Caco-2 (cell line): ENCODE measurements at regions not wholly inside any gene's neighbourhood (a gene's known extent, or its start where the extent isn't known, plus 50 kb on each side); places are given as distances from the start of the nearest gene placed in this dataset.

Experiments
- BruUV-seq: library from RNA; stranded (reverse); fragments of 400-500 nt; replicated peaks from 2 replicates; lab custom pipeline; 2021; lab: Mats Ljungman, UMichigan
- CTCF ChIA-PET: fragments of 300-600 bp; sonication (Branson Sonifier 250); formaldehyde crosslinking; loops from one replicate; lab custom pipeline; 2022; ENCODE audit warnings: antibody characterized with exemption; lab: Charles Lee
- POLR2A ChIA-PET: fragments of 300-600 bp; sonication (Branson Sonifier 250); formaldehyde crosslinking; loops from one replicate; lab custom pipeline; 2022; ENCODE audit warnings: antibody characterized with exemption; lab: Charles Lee
- DNase-seq, 2 experiments: peaks; one replicate each; pipeline versions ENCODE4 v3.0.0 to v3.0.0-alpha.2; 2020 to 2022
- H3K27me3 ChIP-seq: replicated peaks from 2 replicates; pipeline ENCODE4 v1.6.0; 2011; ENCODE audit warnings: low read length; ENCODE audit not compliant: control insufficient read depth, insufficient read depth
- H3K36me3 ChIP-seq: 2 replicates; pipeline ENCODE4 v1.5.1; 2011; ENCODE audit warnings: low read length; ENCODE audit not compliant: control insufficient read depth, insufficient read depth
- H3K4me1 ChIP-seq: fragments of 250-450 bp; sonication (Bioruptor Pico); 2 replicates; pipeline ENCODE4 v1.5.1; 2020; ENCODE audit warnings: mild to moderate bottlenecking
- H3K4me3 ChIP-seq: 2 replicates; pipeline ENCODE4 v1.5.1; 2011; ENCODE audit warnings: low read depth, mild to moderate bottlenecking, control low read depth, low read length
- H3K9me3 ChIP-seq: fragments of 250-450 bp; sonication (Bioruptor Pico); 2 replicates; pipeline ENCODE4 v1.5.1; 2020; ENCODE audit warnings: mild to moderate bottlenecking, moderate library complexity
- H3K27ac Mint-ChIP-seq: one replicate; pipeline ENCODE4 v1.8.0; 2022; ENCODE audit warnings: mixed read lengths; ENCODE audit not compliant: unreplicated experiment
- H3K27me3 Mint-ChIP-seq: one replicate; pipeline ENCODE4 v1.8.0; 2022; ENCODE audit warnings: mixed read lengths; ENCODE audit not compliant: insufficient read depth, unreplicated experiment
- H3K36me3 Mint-ChIP-seq: one replicate; pipeline ENCODE4 v1.8.0; 2022; ENCODE audit warnings: mild to moderate bottlenecking, mixed read lengths; ENCODE audit not compliant: insufficient read depth, unreplicated experiment
- H3K4me1 Mint-ChIP-seq: one replicate; pipeline ENCODE4 v1.8.0; 2022; ENCODE audit warnings: low read depth, mixed read lengths; ENCODE audit not compliant: unreplicated experiment
- H3K4me3 Mint-ChIP-seq: one replicate; pipeline ENCODE4 v1.8.0; 2022; ENCODE audit warnings: mild to moderate bottlenecking, moderate library complexity, mixed read lengths; ENCODE audit not compliant: unreplicated experiment
- H3K9me3 Mint-ChIP-seq: one replicate; pipeline ENCODE4 v1.8.0; 2022; ENCODE audit warnings: mixed read lengths; ENCODE audit not compliant: unreplicated experiment
- intact Hi-C: fragments of 100-400 bp; cut with micrococcal nuclease; formaldehyde crosslinking; loops from one replicate; pipeline ENCODE4 v1.10.0; 2022; ENCODE audit not compliant: unreplicated experiment
- TF ChIP-seq, protein P1 (sequence below), 2 experiments: fragments of 200-600 bp in 1 of 2; IDR thresholded peaks; 1 replicate in 1 of 2; 2 replicates in 1 of 2; pipeline versions ENCODE4 v1.5.1 to v1.8.0; 2011 to 2022; ENCODE audit warnings: antibody characterized with exemption in 1 of 2, control low read depth in 1 of 2, inconsistent platforms in 1 of 2, low read depth in 1 of 2, low read length in 1 of 2, mild to moderate bottlenecking in 1 of 2, moderate library complexity in 1 of 2; ENCODE audit not compliant: insufficient read depth in 1 of 2, severe bottlenecking in 1 of 2, unreplicated experiment in 1 of 2

DNA sequence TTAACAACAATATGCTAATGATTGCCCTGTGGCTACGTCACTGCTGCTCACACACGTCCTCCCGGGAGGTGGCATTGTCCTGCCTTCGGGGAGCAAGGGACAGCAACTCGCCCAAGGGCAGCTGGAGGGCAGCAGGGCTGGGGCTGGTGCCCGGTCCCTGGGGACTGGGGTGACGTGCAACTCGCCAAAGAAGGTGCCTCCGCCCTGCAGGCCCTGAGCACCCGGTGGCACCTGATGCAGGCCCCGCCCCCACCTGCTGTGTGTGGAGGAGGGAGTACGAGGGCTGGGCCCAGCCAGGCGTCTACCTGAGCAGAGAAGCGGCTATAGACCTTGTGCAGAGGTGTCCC lies 64.8 kb upstream of the SLCO4A1 start:
- peaks cover 28% of the 10 kb centered on the region for H3K27me3 Mint-ChIP-seq
- intact Hi-C loops = no loop called here
- H3K27ac Mint-ChIP-seq = no peak overlapping the region
- no peaks in the 10 kb centered on the region for H3K4me1 Mint-ChIP-seq
- POLR2A ChIA-PET = no interaction called here
- no peaks in the 10 kb centered on the region; the same call in 1 of the 2 replicates for H3K4me1 ChIP-seq
- H3K36me3 Mint-ChIP-seq = no peaks in the 10 kb centered on the region
- no TSS peak for BruUV-seq
- H3K9me3 ChIP-seq = no peaks in the 10 kb centered on the region
- no peak for DNase-seq
- TF ChIP-seq, protein P1, sequence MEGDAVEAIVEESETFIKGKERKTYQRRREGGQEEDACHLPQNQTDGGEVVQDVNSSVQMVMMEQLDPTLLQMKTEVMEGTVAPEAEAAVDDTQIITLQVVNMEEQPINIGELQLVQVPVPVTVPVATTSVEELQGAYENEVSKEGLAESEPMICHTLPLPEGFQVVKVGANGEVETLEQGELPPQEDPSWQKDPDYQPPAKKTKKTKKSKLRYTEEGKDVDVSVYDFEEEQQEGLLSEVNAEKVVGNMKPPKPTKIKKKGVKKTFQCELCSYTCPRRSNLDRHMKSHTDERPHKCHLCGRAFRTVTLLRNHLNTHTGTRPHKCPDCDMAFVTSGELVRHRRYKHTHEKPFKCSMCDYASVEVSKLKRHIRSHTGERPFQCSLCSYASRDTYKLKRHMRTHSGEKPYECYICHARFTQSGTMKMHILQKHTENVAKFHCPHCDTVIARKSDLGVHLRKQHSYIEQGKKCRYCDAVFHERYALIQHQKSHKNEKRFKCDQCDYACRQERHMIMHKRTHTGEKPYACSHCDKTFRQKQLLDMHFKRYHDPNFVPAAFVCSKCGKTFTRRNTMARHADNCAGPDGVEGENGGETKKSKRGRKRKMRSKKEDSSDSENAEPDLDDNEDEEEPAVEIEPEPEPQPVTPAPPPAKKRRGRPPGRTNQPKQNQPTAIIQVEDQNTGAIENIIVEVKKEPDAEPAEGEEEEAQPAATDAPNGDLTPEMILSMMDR (IDR thresholded peaks at IDR 0.05; ENCODE audit: insufficient read depth in 1 of 2, low read depth in 1 of 2, low read length in 1 of 2, severe bottlenecking in 1 of 2, unreplicated experiment in 1 of 2) = no peak
- H3K4me3 ChIP-seq = no peak overlapping the region
- no peaks in the 10 kb centered on the region for H3K27me3 ChIP-seq
- no peak overlapping the region for H3K4me3 Mint-ChIP-seq
- H3K36me3 ChIP-seq = no peaks in the 10 kb centered on the region
- H3K9me3 Mint-ChIP-seq = no peaks in the 10 kb centered on the region
- CTCF ChIA-PET = interaction anchor here (0.8 to 2.0 kb wide), 6 partner anchors 10 to 99 kb away, joined by 3 to 11 read pairs (median 3); no protein-coding TSS in a partner anchor

DNA sequence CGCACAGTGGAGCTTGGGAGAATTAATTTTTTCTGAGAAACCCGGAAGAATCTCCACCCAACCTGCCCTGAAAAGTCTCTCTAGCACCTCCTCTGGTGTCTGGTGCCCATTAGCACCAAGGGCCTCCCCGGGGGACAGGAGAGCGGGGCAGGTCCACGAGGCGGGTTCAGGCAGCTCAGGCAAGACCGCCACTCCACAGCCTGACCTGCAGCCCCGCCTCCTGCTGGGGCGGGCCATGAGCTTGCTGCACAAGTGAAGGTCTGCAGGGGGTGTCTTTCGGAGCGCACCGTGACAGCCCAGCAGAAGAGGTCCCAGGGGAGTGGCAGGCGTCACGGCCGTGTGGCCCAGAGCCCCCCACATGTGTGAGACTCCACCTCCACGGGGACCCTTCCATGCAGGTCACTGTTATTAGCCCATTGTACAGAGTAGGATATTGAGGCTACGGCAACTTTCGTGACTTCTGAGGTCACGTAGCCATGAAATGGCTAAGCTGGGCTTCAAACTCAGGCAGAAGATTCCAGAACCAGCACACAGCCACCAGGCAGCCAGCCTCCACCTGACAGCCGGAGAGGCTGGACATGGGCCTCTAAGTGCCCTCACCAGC lies 63.9 kb upstream of the SLCO4A1 start:
- peak in 1 of 2 experiments; percentile 49 for DNase-seq

DNA sequence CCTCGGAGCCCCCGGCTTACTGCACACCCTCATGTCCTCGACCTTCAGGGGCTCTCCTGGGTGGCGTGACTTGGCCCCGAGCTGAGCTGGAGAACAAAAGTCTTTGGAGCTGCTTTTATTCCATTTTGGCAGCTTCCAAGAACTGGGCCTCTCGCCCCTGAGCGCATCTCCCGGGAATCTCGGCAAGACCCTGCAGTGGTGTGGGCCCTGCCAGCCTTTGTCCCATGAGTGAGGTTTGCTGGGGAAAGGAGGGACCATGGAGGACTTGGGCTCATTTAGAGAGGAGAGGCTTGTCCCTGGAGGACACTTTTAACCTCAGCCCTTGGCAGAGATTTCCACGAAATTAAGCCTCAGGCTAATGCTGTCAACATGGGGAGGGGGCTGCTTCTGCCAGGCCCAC lies 62.3 kb upstream of the SLCO4A1 start:
- H3K27me3 ChIP-seq = no peaks in the 10 kb centered on the region
- no peak overlapping the region for H3K4me3 ChIP-seq
- no peak for DNase-seq
- Mint-ChIP-seq H3K27ac (no peak overlapping the region), H3K4me1 (peaks cover 6% of the 10 kb centered on the region), H3K9me3 (no peaks in the 10 kb centered on the region), H3K36me3 (no peaks in the 10 kb centered on the region), H3K27me3 (peaks cover 20% of the 10 kb centered on the region), H3K4me3 (no peak overlapping the region)
- intact Hi-C loops = no loop called here
- H3K9me3 ChIP-seq = no peaks in the 10 kb centered on the region
- TF ChIP-seq, protein P1 (IDR thresholded peaks at IDR 0.05; ENCODE audit: insufficient read depth in 1 of 2, low read depth in 1 of 2, low read length in 1 of 2, severe bottlenecking in 1 of 2, unreplicated experiment in 1 of 2) = no peak
- ChIA-PET CTCF (interaction anchor here (0.7 kb wide), 1 partner anchor 80 kb away, joined by 3 read pairs; no protein-coding TSS in a partner anchor), POLR2A (no interaction called here)
- H3K4me1 ChIP-seq = no peaks in the 10 kb centered on the region; the same call in 1 of the 2 replicates
- no peaks in the 10 kb centered on the region for H3K36me3 ChIP-seq
- no TSS peak for BruUV-seq

More for the DNA sequence above, 63.9 kb upstream of the SLCO4A1 start:
- H3K4me1 ChIP-seq = no peaks in the 10 kb centered on the region; the same call in 1 of the 2 replicates
- no peak overlapping the region for H3K4me3 Mint-ChIP-seq
- H3K9me3 Mint-ChIP-seq = no peaks in the 10 kb centered on the region
- H3K9me3 ChIP-seq = no peaks in the 10 kb centered on the region
- intact Hi-C loops = no loop called here
- no peaks in the 10 kb centered on the region for H3K36me3 Mint-ChIP-seq
- H3K27me3 ChIP-seq = no peaks in the 10 kb centered on the region
- no peaks in the 10 kb centered on the region for H3K36me3 ChIP-seq
- H3K27ac Mint-ChIP-seq = no peak overlapping the region
- peaks cover 5% of the 10 kb centered on the region for H3K4me1 Mint-ChIP-seq
- TF ChIP-seq, protein P1 (IDR thresholded peaks at IDR 0.05; ENCODE audit: insufficient read depth in 1 of 2, low read depth in 1 of 2, low read length in 1 of 2, severe bottlenecking in 1 of 2, unreplicated experiment in 1 of 2) = peak in 1 of 2 experiments; percentile 34
- ChIA-PET POLR2A (no interaction called here), CTCF (interaction anchor here (2.0 kb wide), 1 partner anchor 38 kb away, joined by 11 read pairs; no protein-coding TSS in a partner anchor)
- BruUV-seq = no TSS peak
- H3K4me3 ChIP-seq = no peak overlapping the region
- peaks cover 30% of the 10 kb centered on the region for H3K27me3 Mint-ChIP-seq
